ENCODE measurements at regions not wholly inside any gene's neighbourhood (a gene's known extent, or its start where the extent isn't known, plus 50 kb on each side); places are given as distances from the start of the nearest gene placed in this dataset.

DNA sequence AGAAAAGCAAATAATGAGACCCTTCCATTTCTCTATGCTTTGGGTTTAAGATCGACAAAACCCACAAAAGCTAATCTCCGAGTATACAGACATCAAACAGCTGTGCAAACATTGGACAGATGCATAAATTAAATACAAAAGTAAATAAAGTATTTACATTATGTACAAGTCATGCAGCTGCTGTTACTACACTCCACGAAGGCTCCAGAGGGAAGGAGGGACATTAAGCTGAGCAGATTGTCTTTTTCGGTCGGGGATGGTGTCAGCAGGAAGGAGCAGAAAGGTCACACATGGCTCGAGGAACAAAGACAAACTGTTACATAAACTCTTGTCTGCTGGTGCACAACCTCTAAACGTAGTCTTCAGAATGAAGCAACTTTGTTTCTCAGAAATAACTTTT is 88.8 kb upstream of the BARX2 start:
- DNase-seq = no peak
- TF ChIP-seq EZH2phosphoT487 (IDR thresholded peaks at IDR 0.05; ENCODE audit: insufficient read depth, low read depth) (no peak), EZH2 (IDR thresholded peaks at IDR 0.05; ENCODE audit: insufficient read depth, poor library complexity, severe bottlenecking) (no peak)
- Histone ChIP-seq H2AFZ (no peak overlapping the region), H3K9ac (no peak overlapping the region), H3K9me3 (ENCODE audit: low read depth) (no peaks in the 10 kb centered on the region), H3K9me2 (ENCODE audit: insufficient read depth) (no peaks in the 10 kb centered on the region), H4K20me1 (ENCODE audit: insufficient read depth) (no peaks in the 10 kb centered on the region), H3K4me1 (ENCODE audit: insufficient read depth) (peaks cover 8% of the 10 kb centered on the region; the same call in 1 of the 2 replicates), H3K27ac (no peak overlapping the region), H3K79me2 (ENCODE audit: insufficient read depth) (no peaks in the 10 kb centered on the region), H3F3A (ENCODE audit: insufficient read depth) (peaks cover 13% of the 10 kb centered on the region; the same call in 1 of the 2 replicates), H3K4me2 (ENCODE audit: unreplicated experiment) (no peak overlapping the region), H3K36me3 (ENCODE audit: low read depth) (no peaks in the 10 kb centered on the region), H3K4me3 (no peak overlapping the region), H3K27me3 (replicated peaks; ENCODE audit: insufficient read depth) (0 out of 2 replicates have a peak, but pooled peaks cover 11% of the 10 kb centered on the region)
- in situ Hi-C loops (cut with MboI) = no loop called here
- 60 to 68% methylated on average over 7 of the region's 7 CpGs for WGBS, 2 experiments (ENCODE audit: low coverage in 1 of 2, low lambda C conversion rate in 2 of 2, missing lambda C conversion rate in 2 of 2)

DNA sequence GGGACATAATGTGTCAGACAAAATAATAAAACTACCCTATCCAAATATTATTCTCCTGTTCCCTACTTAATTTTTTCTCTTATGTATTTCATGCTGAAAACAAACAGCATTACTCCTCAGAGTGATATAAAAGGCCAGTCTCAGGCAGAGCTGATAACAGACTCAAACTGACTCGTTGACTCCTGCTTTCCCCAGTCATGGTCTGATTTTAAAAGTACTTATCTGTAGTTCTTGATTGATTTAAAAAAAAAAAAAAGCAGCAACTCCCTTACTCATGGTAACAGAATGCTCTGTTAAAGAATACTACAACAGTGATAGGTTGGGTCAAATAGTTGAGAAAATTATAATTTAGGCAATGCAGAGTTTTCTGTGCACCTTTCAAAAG is 90.3 kb upstream of the BARX2 start:
- no peak for DNase-seq
- TF ChIP-seq EZH2 (IDR thresholded peaks at IDR 0.05; ENCODE audit: insufficient read depth, poor library complexity, severe bottlenecking) (no peak), EZH2phosphoT487 (IDR thresholded peaks at IDR 0.05; ENCODE audit: insufficient read depth, low read depth) (no peak)
- no peaks in the 10 kb centered on the region for H3K36me3 ChIP-seq (ENCODE audit: low read depth)
- no peak overlapping the region for H3K4me2 ChIP-seq (ENCODE audit: unreplicated experiment)
- no peak overlapping the region for H3K27ac ChIP-seq
- no peak overlapping the region for H3K4me3 ChIP-seq
- peaks cover 16% of the 10 kb centered on the region for H3F3A ChIP-seq (ENCODE audit: insufficient read depth)
- H3K79me2 ChIP-seq (ENCODE audit: insufficient read depth) = no peaks in the 10 kb centered on the region
- H3K9ac ChIP-seq = no peak overlapping the region
- in situ Hi-C loops (cut with MboI) = no loop called here
- no peaks in the 10 kb centered on the region for H3K9me3 ChIP-seq (ENCODE audit: low read depth)
- H2AFZ ChIP-seq = no peak overlapping the region
- no peaks in the 10 kb centered on the region for H3K9me2 ChIP-seq (ENCODE audit: insufficient read depth)
- WGBS, 2 experiments (ENCODE audit: low coverage in 1 of 2, low lambda C conversion rate in 2 of 2, missing lambda C conversion rate in 2 of 2) = 10 to 18% methylated on average over 1 of the region's 1 CpG
- H4K20me1 ChIP-seq (ENCODE audit: insufficient read depth) = no peaks in the 10 kb centered on the region
- H3K27me3 ChIP-seq (replicated peaks; ENCODE audit: insufficient read depth) = no peaks in the 10 kb centered on the region
- H3K4me1 ChIP-seq (ENCODE audit: insufficient read depth) = peaks cover 12% of the 10 kb centered on the region

DNA sequence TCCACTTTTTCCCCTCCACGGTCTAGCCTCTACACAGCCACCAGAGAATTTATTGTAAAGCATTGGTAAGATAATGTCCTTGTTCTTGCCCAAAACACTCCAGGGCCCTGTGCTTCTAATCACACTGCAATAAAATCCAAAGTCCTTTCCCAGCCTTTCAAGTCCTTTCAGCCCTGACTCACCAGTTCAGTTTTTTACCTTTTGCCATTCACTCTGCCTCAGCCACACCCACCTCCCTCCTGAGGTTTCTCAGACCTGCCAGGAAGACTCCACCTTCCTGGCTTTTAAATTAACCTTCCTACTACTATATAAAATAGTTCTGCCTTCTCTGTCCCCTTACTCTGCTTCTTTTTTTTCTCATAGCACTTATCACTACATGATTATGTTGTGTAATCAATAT is 91.0 kb upstream of the ARHGAP32 start:
- peaks cover 23% of the 10 kb centered on the region for H3F3A ChIP-seq (ENCODE audit: insufficient read depth)
- no peak overlapping the region for H3K27ac ChIP-seq
- peaks cover 20% of the 10 kb centered on the region for H3K4me1 ChIP-seq (ENCODE audit: insufficient read depth)
- in situ Hi-C loops (cut with MboI) = no loop called here
- no peak overlapping the region for H3K4me2 ChIP-seq (ENCODE audit: unreplicated experiment)
- H3K9ac ChIP-seq = no peak overlapping the region
- 55 to 66% methylated on average over 1 of the region's 1 CpG for WGBS, 2 experiments (ENCODE audit: low coverage in 1 of 2, low lambda C conversion rate in 2 of 2, missing lambda C conversion rate in 2 of 2)
- no peaks in the 10 kb centered on the region for H4K20me1 ChIP-seq (ENCODE audit: insufficient read depth)
- no peak overlapping the region for H2AFZ ChIP-seq
- H3K79me2 ChIP-seq (ENCODE audit: insufficient read depth) = peaks cover 4% of the 10 kb centered on the region
- no peaks in the 10 kb centered on the region for H3K27me3 ChIP-seq (replicated peaks; ENCODE audit: insufficient read depth)
- TF ChIP-seq EZH2phosphoT487 (IDR thresholded peaks at IDR 0.05; ENCODE audit: insufficient read depth, low read depth) (no peak), EZH2 (IDR thresholded peaks at IDR 0.05; ENCODE audit: insufficient read depth, poor library complexity, severe bottlenecking) (no peak)
- no peaks in the 10 kb centered on the region for H3K9me3 ChIP-seq (ENCODE audit: low read depth)
- no peak for DNase-seq
- H3K36me3 ChIP-seq (ENCODE audit: low read depth) = no peaks in the 10 kb centered on the region
- no peak overlapping the region for H3K4me3 ChIP-seq
- no peaks in the 10 kb centered on the region for H3K9me2 ChIP-seq (ENCODE audit: insufficient read depth)

DNA sequence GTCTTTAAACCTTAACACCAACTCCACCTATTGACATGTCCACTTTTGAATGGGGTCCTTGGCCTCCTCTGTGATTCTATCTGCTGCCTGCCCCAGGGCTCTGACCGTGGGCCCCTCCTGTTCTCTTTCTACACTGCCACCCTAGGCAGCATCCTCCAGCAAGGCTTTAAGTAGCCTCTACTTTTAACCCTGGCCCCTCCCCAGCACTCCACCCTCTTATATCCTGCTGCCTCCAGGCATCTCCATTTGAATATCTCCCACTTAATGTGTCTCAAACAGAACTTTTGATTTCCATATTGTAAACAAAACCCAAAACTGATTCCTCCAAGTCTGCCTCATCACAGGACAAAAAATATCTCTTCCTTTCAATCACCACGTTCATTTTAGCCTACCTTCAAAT is 90.5 kb upstream of the ARHGAP32 start:
- no peak for DNase-seq
- Histone ChIP-seq H3K9ac (no peak overlapping the region), H3K4me2 (ENCODE audit: unreplicated experiment) (no peak overlapping the region), H3K79me2 (ENCODE audit: insufficient read depth) (peaks cover 9% of the 10 kb centered on the region), H4K20me1 (ENCODE audit: insufficient read depth) (no peaks in the 10 kb centered on the region; the same call in 1 of the 2 replicates), H3K4me3 (no peak overlapping the region), H3K4me1 (ENCODE audit: insufficient read depth) (peaks cover 25% of the 10 kb centered on the region), H3K27ac (no peak overlapping the region), H3K9me3 (ENCODE audit: low read depth) (no peaks in the 10 kb centered on the region), H3K27me3 (replicated peaks; ENCODE audit: insufficient read depth) (no peaks in the 10 kb centered on the region), H2AFZ (no peak overlapping the region), H3K9me2 (ENCODE audit: insufficient read depth) (no peaks in the 10 kb centered on the region), H3K36me3 (ENCODE audit: low read depth) (no peaks in the 10 kb centered on the region), H3F3A (ENCODE audit: insufficient read depth) (peaks cover 28% of the 10 kb centered on the region)
- WGBS, 2 experiments (ENCODE audit: low coverage in 1 of 2, low lambda C conversion rate in 2 of 2, missing lambda C conversion rate in 2 of 2) = 38 to 48% methylated on average over 2 of the region's 2 CpGs
- TF ChIP-seq EZH2phosphoT487 (IDR thresholded peaks at IDR 0.05; ENCODE audit: insufficient read depth, low read depth) (no peak), EZH2 (IDR thresholded peaks at IDR 0.05; ENCODE audit: insufficient read depth, poor library complexity, severe bottlenecking) (no peak)
- in situ Hi-C loops (cut with MboI) = no loop called here
